K562 (cell line): ENCODE measurements at regions not wholly inside any gene's neighbourhood (a gene's known extent, or its start where the extent isn't known, plus 50 kb on each side); places are given as distances from the start of the nearest gene placed in this dataset.

Source experiments
- TF ChIP-seq, protein P1 (sequence below): fragments of 450-650 bp; IDR thresholded peaks from 2 replicates; pipeline ENCODE4 v1.6.1; 2016; ENCODE audit warnings: mild to moderate bottlenecking, moderate library complexity

DNA sequence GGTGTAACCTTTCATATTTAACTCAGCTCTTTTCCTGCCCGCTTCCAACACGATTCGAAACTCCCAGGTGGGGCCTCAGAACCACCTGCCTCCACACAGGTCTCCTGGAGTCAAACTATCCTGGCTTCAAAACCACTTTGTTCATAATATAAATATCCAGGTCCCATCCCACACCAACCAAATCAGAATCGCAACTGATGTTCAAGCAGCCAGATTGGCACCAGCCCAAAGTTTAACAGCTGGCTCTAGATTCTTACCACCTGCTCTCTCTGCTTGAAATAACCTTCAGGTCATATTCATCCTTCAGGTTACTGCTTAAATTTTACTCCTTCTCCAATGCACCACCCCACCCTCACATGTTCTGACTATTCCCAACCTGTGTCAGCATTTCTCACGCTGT, 231.4 kb upstream of the TRPM3 start (continued):
- TF ChIP-seq, protein P1, sequence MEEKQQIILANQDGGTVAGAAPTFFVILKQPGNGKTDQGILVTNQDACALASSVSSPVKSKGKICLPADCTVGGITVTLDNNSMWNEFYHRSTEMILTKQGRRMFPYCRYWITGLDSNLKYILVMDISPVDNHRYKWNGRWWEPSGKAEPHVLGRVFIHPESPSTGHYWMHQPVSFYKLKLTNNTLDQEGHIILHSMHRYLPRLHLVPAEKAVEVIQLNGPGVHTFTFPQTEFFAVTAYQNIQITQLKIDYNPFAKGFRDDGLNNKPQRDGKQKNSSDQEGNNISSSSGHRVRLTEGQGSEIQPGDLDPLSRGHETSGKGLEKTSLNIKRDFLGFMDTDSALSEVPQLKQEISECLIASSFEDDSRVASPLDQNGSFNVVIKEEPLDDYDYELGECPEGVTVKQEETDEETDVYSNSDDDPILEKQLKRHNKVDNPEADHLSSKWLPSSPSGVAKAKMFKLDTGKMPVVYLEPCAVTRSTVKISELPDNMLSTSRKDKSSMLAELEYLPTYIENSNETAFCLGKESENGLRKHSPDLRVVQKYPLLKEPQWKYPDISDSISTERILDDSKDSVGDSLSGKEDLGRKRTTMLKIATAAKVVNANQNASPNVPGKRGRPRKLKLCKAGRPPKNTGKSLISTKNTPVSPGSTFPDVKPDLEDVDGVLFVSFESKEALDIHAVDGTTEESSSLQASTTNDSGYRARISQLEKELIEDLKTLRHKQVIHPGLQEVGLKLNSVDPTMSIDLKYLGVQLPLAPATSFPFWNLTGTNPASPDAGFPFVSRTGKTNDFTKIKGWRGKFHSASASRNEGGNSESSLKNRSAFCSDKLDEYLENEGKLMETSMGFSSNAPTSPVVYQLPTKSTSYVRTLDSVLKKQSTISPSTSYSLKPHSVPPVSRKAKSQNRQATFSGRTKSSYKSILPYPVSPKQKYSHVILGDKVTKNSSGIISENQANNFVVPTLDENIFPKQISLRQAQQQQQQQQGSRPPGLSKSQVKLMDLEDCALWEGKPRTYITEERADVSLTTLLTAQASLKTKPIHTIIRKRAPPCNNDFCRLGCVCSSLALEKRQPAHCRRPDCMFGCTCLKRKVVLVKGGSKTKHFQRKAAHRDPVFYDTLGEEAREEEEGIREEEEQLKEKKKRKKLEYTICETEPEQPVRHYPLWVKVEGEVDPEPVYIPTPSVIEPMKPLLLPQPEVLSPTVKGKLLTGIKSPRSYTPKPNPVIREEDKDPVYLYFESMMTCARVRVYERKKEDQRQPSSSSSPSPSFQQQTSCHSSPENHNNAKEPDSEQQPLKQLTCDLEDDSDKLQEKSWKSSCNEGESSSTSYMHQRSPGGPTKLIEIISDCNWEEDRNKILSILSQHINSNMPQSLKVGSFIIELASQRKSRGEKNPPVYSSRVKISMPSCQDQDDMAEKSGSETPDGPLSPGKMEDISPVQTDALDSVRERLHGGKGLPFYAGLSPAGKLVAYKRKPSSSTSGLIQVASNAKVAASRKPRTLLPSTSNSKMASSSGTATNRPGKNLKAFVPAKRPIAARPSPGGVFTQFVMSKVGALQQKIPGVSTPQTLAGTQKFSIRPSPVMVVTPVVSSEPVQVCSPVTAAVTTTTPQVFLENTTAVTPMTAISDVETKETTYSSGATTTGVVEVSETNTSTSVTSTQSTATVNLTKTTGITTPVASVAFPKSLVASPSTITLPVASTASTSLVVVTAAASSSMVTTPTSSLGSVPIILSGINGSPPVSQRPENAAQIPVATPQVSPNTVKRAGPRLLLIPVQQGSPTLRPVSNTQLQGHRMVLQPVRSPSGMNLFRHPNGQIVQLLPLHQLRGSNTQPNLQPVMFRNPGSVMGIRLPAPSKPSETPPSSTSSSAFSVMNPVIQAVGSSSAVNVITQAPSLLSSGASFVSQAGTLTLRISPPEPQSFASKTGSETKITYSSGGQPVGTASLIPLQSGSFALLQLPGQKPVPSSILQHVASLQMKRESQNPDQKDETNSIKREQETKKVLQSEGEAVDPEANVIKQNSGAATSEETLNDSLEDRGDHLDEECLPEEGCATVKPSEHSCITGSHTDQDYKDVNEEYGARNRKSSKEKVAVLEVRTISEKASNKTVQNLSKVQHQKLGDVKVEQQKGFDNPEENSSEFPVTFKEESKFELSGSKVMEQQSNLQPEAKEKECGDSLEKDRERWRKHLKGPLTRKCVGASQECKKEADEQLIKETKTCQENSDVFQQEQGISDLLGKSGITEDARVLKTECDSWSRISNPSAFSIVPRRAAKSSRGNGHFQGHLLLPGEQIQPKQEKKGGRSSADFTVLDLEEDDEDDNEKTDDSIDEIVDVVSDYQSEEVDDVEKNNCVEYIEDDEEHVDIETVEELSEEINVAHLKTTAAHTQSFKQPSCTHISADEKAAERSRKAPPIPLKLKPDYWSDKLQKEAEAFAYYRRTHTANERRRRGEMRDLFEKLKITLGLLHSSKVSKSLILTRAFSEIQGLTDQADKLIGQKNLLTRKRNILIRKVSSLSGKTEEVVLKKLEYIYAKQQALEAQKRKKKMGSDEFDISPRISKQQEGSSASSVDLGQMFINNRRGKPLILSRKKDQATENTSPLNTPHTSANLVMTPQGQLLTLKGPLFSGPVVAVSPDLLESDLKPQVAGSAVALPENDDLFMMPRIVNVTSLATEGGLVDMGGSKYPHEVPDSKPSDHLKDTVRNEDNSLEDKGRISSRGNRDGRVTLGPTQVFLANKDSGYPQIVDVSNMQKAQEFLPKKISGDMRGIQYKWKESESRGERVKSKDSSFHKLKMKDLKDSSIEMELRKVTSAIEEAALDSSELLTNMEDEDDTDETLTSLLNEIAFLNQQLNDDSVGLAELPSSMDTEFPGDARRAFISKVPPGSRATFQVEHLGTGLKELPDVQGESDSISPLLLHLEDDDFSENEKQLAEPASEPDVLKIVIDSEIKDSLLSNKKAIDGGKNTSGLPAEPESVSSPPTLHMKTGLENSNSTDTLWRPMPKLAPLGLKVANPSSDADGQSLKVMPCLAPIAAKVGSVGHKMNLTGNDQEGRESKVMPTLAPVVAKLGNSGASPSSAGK, result no peak
- TF ChIP-seq, all 486 proteins: peak for 0
